Dendritic cell treated with granulocyte-macrophage colony-stimulating factor and Interleukin-4, amounts not matched to agents 40 ng/mL and 50 ng/mL, for 4 days (primary cell): ENCODE measurements at regions not wholly inside any gene's neighbourhood (a gene's known extent, or its start where the extent isn't known, plus 50 kb on each side); places are given as distances from the start of the nearest gene placed in this dataset.
"Not testable (repeated sequence)": the region's sequence is repeated elsewhere in the genome, so short reads cannot be mapped to it uniquely, and the experiment has no call there.

Experiments
- H3K27ac Mint-ChIP-seq: one replicate; pipeline ENCODE4 v1.8.0; 2022; ENCODE audit warnings: mild to moderate bottlenecking, mixed read lengths
- H3K27me3 Mint-ChIP-seq: one replicate; pipeline ENCODE4 v1.8.0; 2022; ENCODE audit warnings: mild to moderate bottlenecking, mixed read lengths
- H3K36me3 Mint-ChIP-seq: one replicate; pipeline ENCODE4 v1.8.0; 2022; ENCODE audit warnings: low read depth, mixed read lengths
- H3K4me1 Mint-ChIP-seq: one replicate; pipeline ENCODE4 v1.8.0; 2022; ENCODE audit warnings: low read depth, mixed read lengths
- H3K4me3 Mint-ChIP-seq: one replicate; pipeline ENCODE4 v1.8.0; 2022; ENCODE audit warnings: mild to moderate bottlenecking, moderate library complexity, mixed read lengths
- H3K9me3 Mint-ChIP-seq: one replicate; pipeline ENCODE4 v1.8.0; 2022; ENCODE audit warnings: mixed read lengths
- intact Hi-C: fragments of 100-400 bp; cut with micrococcal nuclease; formaldehyde crosslinking; loops from one replicate; pipeline ENCODE4 v1.15.0; 2022

DNA sequence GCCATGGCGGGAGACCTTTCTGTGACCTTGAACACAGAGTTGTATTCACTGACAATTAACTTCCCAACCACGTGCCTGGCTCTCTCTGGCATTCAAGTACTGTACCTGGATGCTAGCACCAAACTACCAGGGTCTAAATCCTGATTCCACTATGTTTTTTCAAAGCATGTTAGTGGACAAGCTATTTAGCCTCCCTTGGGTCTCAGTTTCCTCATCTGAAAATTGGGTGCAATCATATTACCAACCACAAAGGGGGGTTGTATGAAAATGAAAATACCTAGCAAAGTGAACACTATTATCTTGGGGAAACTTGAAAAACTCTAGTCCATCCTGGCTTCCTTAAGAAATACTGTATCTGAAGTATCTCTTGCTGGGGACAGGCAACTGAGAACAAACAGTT lies 308.7 kb upstream of the SGK1 start:
- Mint-ChIP-seq H3K4me1 (peaks cover 24% of the 10 kb centered on the region), H3K36me3 (no peaks in the 10 kb centered on the region), H3K27ac (no peak overlapping the region), H3K9me3 (no peaks in the 10 kb centered on the region), H3K27me3 (peaks cover 5% of the 10 kb centered on the region), H3K4me3 (no peak overlapping the region)
- intact Hi-C loops = no loop called here

DNA sequence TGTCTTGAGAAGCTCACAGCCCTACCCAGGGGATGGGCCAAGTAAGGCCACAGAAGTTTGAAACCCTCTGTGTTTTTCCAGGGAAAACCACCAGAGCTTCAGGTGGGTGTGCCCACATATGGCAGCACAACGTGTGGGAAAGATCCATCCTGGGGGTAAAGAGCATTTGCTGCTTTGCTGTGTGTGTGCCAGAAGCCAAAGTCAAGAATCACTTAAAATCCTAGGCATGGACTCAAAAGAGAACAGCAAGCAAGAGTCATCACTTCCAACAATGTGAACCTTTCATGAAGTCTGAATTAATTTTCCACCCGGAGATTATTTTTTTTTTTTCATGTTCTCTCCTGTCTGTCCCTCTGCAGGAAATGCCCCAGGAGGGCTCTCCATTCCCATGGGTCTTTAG lies 308.2 kb upstream of the SGK1 start:
- H3K4me1 Mint-ChIP-seq = peaks cover 19% of the 10 kb centered on the region
- H3K27me3 Mint-ChIP-seq = peaks cover 3% of the 10 kb centered on the region
- intact Hi-C loops = no loop called here
- no peaks in the 10 kb centered on the region for H3K36me3 Mint-ChIP-seq
- no peak overlapping the region for H3K27ac Mint-ChIP-seq
- H3K4me3 Mint-ChIP-seq = no peak overlapping the region
- no peaks in the 10 kb centered on the region for H3K9me3 Mint-ChIP-seq

DNA sequence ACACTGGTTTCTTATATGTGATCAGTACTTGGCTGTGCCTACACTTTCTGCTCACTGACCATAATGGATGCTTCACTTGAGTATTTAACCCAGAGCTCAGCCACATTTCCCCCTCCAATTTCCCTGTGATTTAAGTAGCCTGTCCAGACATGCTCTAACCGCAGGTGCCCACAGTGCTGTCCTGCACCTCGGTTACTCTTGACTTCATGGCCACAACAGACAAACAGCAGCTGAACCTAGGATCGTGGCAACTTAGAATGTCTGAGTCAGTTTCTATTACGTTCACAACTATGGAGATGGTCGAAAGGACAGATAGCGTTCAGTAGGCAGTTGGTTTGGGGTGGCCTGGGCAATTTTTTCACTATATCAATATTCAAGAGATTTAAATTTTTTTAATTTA lies 306.9 kb upstream of the SGK1 start:
- no peaks in the 10 kb centered on the region for H3K36me3 Mint-ChIP-seq
- peaks cover 4% of the 10 kb centered on the region for H3K27me3 Mint-ChIP-seq
- no peak overlapping the region for H3K27ac Mint-ChIP-seq
- H3K9me3 Mint-ChIP-seq = no peaks in the 10 kb centered on the region
- H3K4me1 Mint-ChIP-seq = peaks cover 11% of the 10 kb centered on the region
- intact Hi-C loops = no loop called here
- no peak overlapping the region for H3K4me3 Mint-ChIP-seq

DNA sequence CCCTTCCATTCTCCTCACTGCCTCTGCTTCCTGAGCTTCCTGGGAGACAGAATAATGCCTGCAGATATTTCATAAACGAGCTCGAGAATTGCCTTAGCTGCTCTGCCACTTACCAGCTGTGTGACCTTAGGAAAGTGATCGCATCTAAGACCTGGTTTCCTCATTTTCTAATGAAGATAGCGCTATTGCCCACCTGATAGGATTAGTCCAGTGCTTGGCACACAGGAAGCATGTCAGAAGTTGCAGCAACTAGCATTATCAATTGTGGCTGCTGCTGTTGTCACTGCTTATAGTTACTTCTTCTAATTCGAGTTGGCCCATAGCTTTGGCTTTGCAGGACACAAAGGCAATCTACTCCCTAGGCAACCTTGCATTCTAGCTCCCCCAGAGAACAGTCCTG lies 305.5 kb upstream of the SGK1 start:
- Mint-ChIP-seq H3K4me3 (no peak overlapping the region), H3K27me3 (peaks cover 13% of the 10 kb centered on the region), H3K4me1 (peaks cover 21% of the 10 kb centered on the region), H3K9me3 (no peaks in the 10 kb centered on the region), H3K36me3 (no peaks in the 10 kb centered on the region), H3K27ac (no peak overlapping the region)
- intact Hi-C loops = no loop called here

- Mint-ChIP-seq H3K4me1 (peaks cover 21% of the 10 kb centered on the region), H3K4me3 (no peak overlapping the region), H3K36me3 (no peaks in the 10 kb centered on the region), H3K9me3 (no peaks in the 10 kb centered on the region), H3K27me3 (peaks cover 16% of the 10 kb centered on the region), H3K27ac (no peak overlapping the region)
- intact Hi-C loops = no loop called here
These were observed 304.7 kb upstream of the SGK1 start for GRCh38 chr6:134622382-134623173.

- H3K27me3 Mint-ChIP-seq = peaks cover 16% of the 10 kb centered on the region
- peaks cover 21% of the 10 kb centered on the region for H3K4me1 Mint-ChIP-seq
- no peaks in the 10 kb centered on the region for H3K9me3 Mint-ChIP-seq
- intact Hi-C loops = no loop called here
- H3K4me3 Mint-ChIP-seq = no peak overlapping the region
- H3K36me3 Mint-ChIP-seq = no peaks in the 10 kb centered on the region
- no peak overlapping the region for H3K27ac Mint-ChIP-seq
These were observed 303.9 kb upstream of the SGK1 start for GRCh38 chr6:134621858-134622257.

GRCh38 chr6:134619789-134620188 lies 301.9 kb upstream of the SGK1 start:
- intact Hi-C loops = loop anchor here (10.0 kb wide), 1 partner anchor 135 kb away; no protein-coding TSS in a partner anchor
- Mint-ChIP-seq H3K9me3 (no peaks in the 10 kb centered on the region), H3K27me3 (peaks cover 16% of the 10 kb centered on the region), H3K36me3 (no peaks in the 10 kb centered on the region), H3K4me3 (no peak overlapping the region), H3K27ac (no peak overlapping the region), H3K4me1 (peaks cover 21% of the 10 kb centered on the region)

DNA sequence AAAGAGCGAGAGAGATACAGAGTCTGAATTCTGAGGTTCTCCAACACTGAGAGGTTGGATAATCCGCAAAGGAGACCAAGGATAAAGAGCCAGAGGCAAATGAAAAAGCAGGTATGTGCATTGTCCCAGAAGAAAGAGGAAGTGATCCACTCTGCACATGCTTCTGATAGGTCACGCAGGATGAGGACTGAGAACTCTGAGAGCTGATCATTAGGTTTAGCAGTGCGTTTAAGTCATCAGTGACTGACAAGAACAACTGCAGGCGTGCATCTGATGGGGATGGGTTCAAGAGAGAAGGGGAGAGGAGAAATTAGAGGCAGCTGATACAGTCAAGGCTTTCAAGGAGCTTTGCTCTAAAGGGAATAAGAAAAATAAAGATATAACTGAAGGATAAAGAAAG lies 301.2 kb upstream of the SGK1 start:
- no peak overlapping the region for H3K27ac Mint-ChIP-seq
- H3K9me3 Mint-ChIP-seq = no peaks in the 10 kb centered on the region

GRCh38 chr6:134614606-134615485 lies 296.9 kb upstream of the SGK1 start:
- Mint-ChIP-seq H3K4me3 (no peak overlapping the region), H3K4me1 (peaks cover 10% of the 10 kb centered on the region), H3K36me3 (no peaks in the 10 kb centered on the region), H3K27ac (no peak overlapping the region), H3K27me3 (peaks cover 12% of the 10 kb centered on the region), H3K9me3 (no peaks in the 10 kb centered on the region)
- intact Hi-C loops = loop anchor here (10.0 kb wide), 1 partner anchor 130 kb away; no protein-coding TSS in a partner anchor

More for the DNA sequence above, 301.2 kb upstream of the SGK1 start:
- peaks cover 15% of the 10 kb centered on the region for H3K27me3 Mint-ChIP-seq
- peaks cover 16% of the 10 kb centered on the region for H3K4me1 Mint-ChIP-seq
- H3K36me3 Mint-ChIP-seq = no peaks in the 10 kb centered on the region
- intact Hi-C loops = loop anchor here (10.0 kb wide), 1 partner anchor 134 kb away; no protein-coding TSS in a partner anchor
- H3K4me3 Mint-ChIP-seq = no peak overlapping the region

- H3K4me1 Mint-ChIP-seq, H3K36me3 Mint-ChIP-seq: not testable (repeated sequence)
- intact Hi-C loops = loop anchor here (10.0 kb wide), 1 partner anchor 127 kb away; no protein-coding TSS in a partner anchor
These were observed 294.2 kb upstream of the SGK1 start for GRCh38 chr6:134612128-134612527.

GRCh38 chr6:134610411-134610810 lies 292.5 kb upstream of the SGK1 start:
- intact Hi-C loops = loop anchor here (10.0 kb wide), 1 partner anchor 126 kb away; no protein-coding TSS in a partner anchor
- no peaks in the 10 kb centered on the region for H3K4me1 Mint-ChIP-seq
- H3K27me3 Mint-ChIP-seq = no peaks in the 10 kb centered on the region
- no peaks in the 10 kb centered on the region for H3K9me3 Mint-ChIP-seq
- H3K27ac Mint-ChIP-seq = no peak overlapping the region
- H3K4me3 Mint-ChIP-seq = no peak overlapping the region
- H3K36me3 Mint-ChIP-seq = no peaks in the 10 kb centered on the region

More at GRCh38 chr6:134612128-134612527, 294.2 kb upstream of the SGK1 start:
- not testable (repeated sequence) for H3K4me3 Mint-ChIP-seq, H3K27me3 Mint-ChIP-seq, H3K27ac Mint-ChIP-seq, H3K9me3 Mint-ChIP-seq

DNA sequence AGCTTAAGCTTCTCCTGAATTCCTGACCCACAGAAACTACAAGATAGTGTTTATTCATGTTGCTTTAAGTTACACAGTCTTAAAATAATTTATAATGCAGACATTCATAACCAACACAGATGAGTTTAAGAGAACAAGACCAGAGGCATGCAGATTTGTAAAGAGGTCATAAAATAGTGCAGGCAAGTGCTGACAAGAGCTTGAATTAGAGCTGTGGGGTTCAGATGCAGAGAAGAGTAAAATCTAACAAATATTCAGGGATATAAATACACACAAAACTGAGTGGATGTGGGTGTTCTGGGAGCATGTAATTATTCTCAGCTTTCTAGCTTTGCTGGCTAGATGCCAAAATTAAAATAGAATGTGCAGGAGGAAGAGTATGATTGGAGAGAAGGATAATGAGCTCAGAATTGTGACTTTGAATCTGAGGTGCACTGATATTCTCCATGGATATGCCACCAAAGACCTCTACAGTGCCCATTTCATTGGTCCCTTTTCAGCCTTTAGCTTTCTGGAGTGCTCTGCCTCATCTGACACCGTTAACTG lies 291.9 kb upstream of the SGK1 start:
- no peak overlapping the region for H3K27ac Mint-ChIP-seq
- no peak overlapping the region for H3K4me3 Mint-ChIP-seq
- H3K9me3 Mint-ChIP-seq = no peaks in the 10 kb centered on the region
- no peaks in the 10 kb centered on the region for H3K36me3 Mint-ChIP-seq
- no peaks in the 10 kb centered on the region for H3K27me3 Mint-ChIP-seq
- H3K4me1 Mint-ChIP-seq = no peaks in the 10 kb centered on the region
- intact Hi-C loops = loop anchor here (10.0 kb wide), 1 partner anchor 125 kb away; no protein-coding TSS in a partner anchor

GRCh38 chr6:134607411-134607810 lies 289.5 kb upstream of the SGK1 start:
- H3K36me3 Mint-ChIP-seq = no peaks in the 10 kb centered on the region
- intact Hi-C loops = no loop called here
- H3K27me3 Mint-ChIP-seq = no peaks in the 10 kb centered on the region
- no peak overlapping the region for H3K27ac Mint-ChIP-seq
- no peak overlapping the region for H3K4me3 Mint-ChIP-seq
- H3K9me3 Mint-ChIP-seq = no peaks in the 10 kb centered on the region
- no peaks in the 10 kb centered on the region for H3K4me1 Mint-ChIP-seq

DNA sequence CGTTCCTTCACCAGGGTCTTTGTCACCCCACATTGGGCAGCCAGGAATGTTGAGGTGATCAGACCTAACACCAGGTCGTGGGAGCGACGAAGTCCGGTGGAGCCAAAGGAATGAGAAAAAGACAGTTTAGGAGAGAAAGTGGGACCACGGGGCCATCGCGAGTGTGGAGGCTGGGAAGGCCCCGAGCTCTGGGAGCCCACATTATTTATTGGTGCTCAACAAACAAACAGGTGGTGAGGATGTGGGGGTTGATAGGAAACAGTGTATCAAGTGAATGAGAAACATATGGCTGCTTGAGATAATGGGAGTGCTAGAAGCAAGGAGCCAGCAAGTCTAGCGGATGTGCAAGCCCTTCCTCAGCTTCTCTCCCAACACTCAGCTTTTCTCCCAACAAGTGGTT lies 287.1 kb upstream of the SGK1 start:
- intact Hi-C loops = no loop called here
- H3K4me1 Mint-ChIP-seq = no peaks in the 10 kb centered on the region
- no peak overlapping the region for H3K4me3 Mint-ChIP-seq
- no peaks in the 10 kb centered on the region for H3K36me3 Mint-ChIP-seq
- no peaks in the 10 kb centered on the region for H3K27me3 Mint-ChIP-seq
- H3K27ac Mint-ChIP-seq = no peak overlapping the region
- peaks cover 22% of the 10 kb centered on the region for H3K9me3 Mint-ChIP-seq
